Neural cell (in vitro differentiated cells): ENCODE measurements at regions not wholly inside any gene's neighbourhood (a gene's known extent, or its start where the extent isn't known, plus 50 kb on each side); places are given as distances from the start of the nearest gene placed in this dataset.

ENCODE experiments used
- H2AFZ ChIP-seq: fragments of 200-600, 300-800 bp; sonication (generic), shearing (Covaris generic); 2 replicates; pipeline ENCODE4 v1.6.0; 2014; ENCODE audit warnings: low read depth, mild to moderate bottlenecking, antibody characterized with exemption, low read length, moderate library complexity
- H3F3A ChIP-seq: fragments of 200-600 bp; shearing (Covaris generic); 2 replicates; pipeline ENCODE4 v1.6.1; 2016; ENCODE audit warnings: mild to moderate bottlenecking, moderate library complexity, mixed read lengths, antibody characterized with exemption, low read length; ENCODE audit not compliant: insufficient read depth, poor library complexity, severe bottlenecking
- H3K27ac ChIP-seq: fragments of 200-600, 300-800 bp; sonication (generic), shearing (Covaris generic); 2 replicates; pipeline ENCODE4 v1.5.1; 2014; ENCODE audit warnings: mild to moderate bottlenecking, low read length, moderate library complexity
- H3K27me3 ChIP-seq: fragments of 300-800, 200-600 bp; sonication (generic), shearing (Covaris generic); 2 replicates; pipeline ENCODE4 v1.6.0; 2014; ENCODE audit warnings: mild to moderate bottlenecking, low read depth, low read length, moderate library complexity; ENCODE audit not compliant: insufficient read depth
- H3K36me3 ChIP-seq: fragments of 300-800, 200-600 bp; sonication (generic), shearing (Covaris generic); 2 replicates; pipeline ENCODE4 v1.5.1; 2014; ENCODE audit warnings: mild to moderate bottlenecking, antibody characterized with exemption, low read length, moderate library complexity; ENCODE audit not compliant: insufficient read depth
- H3K4me2 ChIP-seq: fragments of 300-800, 200-600 bp; sonication (generic), shearing (Covaris generic); 2 replicates; pipeline ENCODE4 v1.6.0; 2014; ENCODE audit warnings: mild to moderate bottlenecking, low read length
- H3K4me3 ChIP-seq: fragments of 300-800, 200-600 bp; sonication (generic), shearing (Covaris generic); 2 replicates; pipeline ENCODE4 v1.5.1; 2014; ENCODE audit warnings: mild to moderate bottlenecking, low read length, moderate library complexity
- H3K79me2 ChIP-seq: fragments of 200-600 bp; shearing (Covaris generic); replicated peaks from 2 replicates; pipeline ENCODE4 v1.6.0; 2014; ENCODE audit warnings: mild to moderate bottlenecking, low read length, moderate library complexity; ENCODE audit not compliant: insufficient read depth
- H3K9ac ChIP-seq: fragments of 300-800, 200-600 bp; sonication (generic), shearing (Covaris generic); 2 replicates; pipeline ENCODE4 v1.6.1; 2016; ENCODE audit warnings: mild to moderate bottlenecking, low read length, mixed read lengths
- H3K9me2 ChIP-seq: fragments of 200-600 bp; shearing (Covaris generic); 2 replicates; pipeline ENCODE4 v1.6.1; 2016; ENCODE audit warnings: mild to moderate bottlenecking, low read length, mixed read lengths; ENCODE audit not compliant: insufficient read depth
- H3K9me3 ChIP-seq: fragments of 200-600, 300-800 bp; sonication (generic), shearing (Covaris generic); 2 replicates; pipeline ENCODE4 v1.6.1; 2016; ENCODE audit warnings: mild to moderate bottlenecking, mixed run types, low read length, moderate library complexity, mixed read lengths
- H4K20me1 ChIP-seq: fragments of 200-600 bp; shearing (Covaris generic); 2 replicates; pipeline ENCODE4 v1.6.1; 2016; ENCODE audit warnings: mild to moderate bottlenecking, mixed run types; ENCODE audit not compliant: insufficient read depth
- CTCF ChIP-seq: fragments of 450-650 bp; IDR thresholded peaks from 2 replicates; pipeline ENCODE4 v1.5.1; 2014; ENCODE audit warnings: antibody characterized with exemption, mild to moderate bottlenecking, moderate library complexity; ENCODE audit not compliant: poor library complexity, severe bottlenecking
- EP300 ChIP-seq: fragments of 450-650 bp; conservative IDR thresholded peaks from 2 replicates; pipeline ENCODE4 v1.6.1; 2014; ENCODE audit warnings: antibody characterized with exemption, mild to moderate bottlenecking, moderate library complexity; ENCODE audit not compliant: poor library complexity, severe bottlenecking
- EZH2 ChIP-seq: fragments of 200-600, 300-800 bp; shearing (Covaris generic), sonication (generic); IDR thresholded peaks from 2 replicates; pipeline ENCODE4 v1.6.1; 2014; ENCODE audit warnings: antibody characterized with exemption, low read length, borderline replicate concordance, mild to moderate bottlenecking; ENCODE audit not compliant: insufficient read depth, poor library complexity, severe bottlenecking
- MXI1 ChIP-seq: fragments of 450-650 bp; conservative IDR thresholded peaks from 2 replicates; pipeline ENCODE4 v1.6.1; 2014; ENCODE audit warnings: antibody characterized with exemption, mild to moderate bottlenecking; ENCODE audit not compliant: poor library complexity, severe bottlenecking
- POLR2AphosphoS5 ChIP-seq: IDR thresholded peaks from 2 replicates; pipeline ENCODE4 v1.6.1; 2012
- REST ChIP-seq: IDR thresholded peaks from 2 replicates; pipeline ENCODE4 v1.6.1; 2012; ENCODE audit warnings: borderline replicate concordance
- SMC3 ChIP-seq: fragments of 450-650 bp; conservative IDR thresholded peaks from 2 replicates; pipeline ENCODE4 v1.6.1; 2014; ENCODE audit warnings: antibody characterized with exemption, mild to moderate bottlenecking, moderate library complexity; ENCODE audit not compliant: poor library complexity
- TAF1 ChIP-seq: IDR thresholded peaks from 2 replicates; pipeline ENCODE4 v1.6.1; 2012; ENCODE audit warnings: low read depth

GRCh38 chr20:57806975-57807374 lies 97.2 kb upstream of the PMEPA1 start:
- TF ChIP-seq REST (no peak), EZH2 (no peak), POLR2AphosphoS5 (no peak), EP300 (no peak), SMC3 (no peak), CTCF (no peak), MXI1 (no peak), TAF1 (no peak)
- no peak overlapping the region for H3K4me3 ChIP-seq
- no peak overlapping the region for H3K27ac ChIP-seq
- no peaks in the 10 kb centered on the region for H3F3A ChIP-seq
- no peaks in the 10 kb centered on the region for H3K9me2 ChIP-seq
- H3K9ac ChIP-seq = no peak overlapping the region
- H3K36me3 ChIP-seq = no peaks in the 10 kb centered on the region
- no peaks in the 10 kb centered on the region for H3K9me3 ChIP-seq
- no peak overlapping the region for H3K4me2 ChIP-seq
- no peaks in the 10 kb centered on the region for H3K27me3 ChIP-seq
- H2AFZ ChIP-seq = no peak overlapping the region
- H3K79me2 ChIP-seq = no peaks in the 10 kb centered on the region
- H4K20me1 ChIP-seq = no peaks in the 10 kb centered on the region

GRCh38 chr20:57806476-57806875 lies 96.7 kb upstream of the PMEPA1 start:
- H4K20me1 ChIP-seq = no peaks in the 10 kb centered on the region
- H3K27me3 ChIP-seq = no peaks in the 10 kb centered on the region
- no peaks in the 10 kb centered on the region for H3K9me3 ChIP-seq
- H3K36me3 ChIP-seq = no peaks in the 10 kb centered on the region
- no peak overlapping the region for H3K4me2 ChIP-seq
- TF ChIP-seq MXI1 (no peak), EZH2 (no peak), REST (no peak), CTCF (no peak), TAF1 (no peak), SMC3 (no peak)
- H3K79me2 ChIP-seq = no peaks in the 10 kb centered on the region
- no peak overlapping the region for H3K27ac ChIP-seq
- H3F3A ChIP-seq = no peaks in the 10 kb centered on the region
- no peaks in the 10 kb centered on the region for H3K9me2 ChIP-seq
- H3K4me3 ChIP-seq = no peak overlapping the region
- no peak overlapping the region for H2AFZ ChIP-seq
- no peak overlapping the region for H3K9ac ChIP-seq
